ENCODE measurements at regions not wholly inside any gene's neighbourhood (a gene's known extent, or its start where the extent isn't known, plus 50 kb on each side); places are given as distances from the start of the nearest gene placed in this dataset.

DNA sequence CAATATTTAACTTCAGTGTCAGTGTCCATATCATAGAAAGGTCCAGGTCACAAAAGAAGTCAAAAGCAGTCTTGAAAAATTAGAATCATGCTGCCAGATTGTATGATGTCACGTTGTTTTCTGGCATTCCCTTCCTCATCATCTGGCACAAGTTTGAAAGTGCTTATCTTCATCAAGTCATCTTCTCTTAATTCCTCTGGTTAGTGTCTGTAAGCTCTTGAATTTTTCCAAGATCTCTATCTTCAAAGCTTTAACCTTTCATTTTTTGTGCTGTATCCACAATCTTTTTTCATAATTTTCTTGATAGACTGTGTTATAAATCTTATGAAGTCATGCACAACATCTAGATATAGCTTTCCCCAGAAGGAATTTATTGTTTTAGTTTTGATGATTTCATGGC is 682.7 kb upstream of the AADAT start:
- no peak overlapping the region for H3K9ac ChIP-seq (ENCODE audit: low read length)
- TF ChIP-seq, protein P1, sequence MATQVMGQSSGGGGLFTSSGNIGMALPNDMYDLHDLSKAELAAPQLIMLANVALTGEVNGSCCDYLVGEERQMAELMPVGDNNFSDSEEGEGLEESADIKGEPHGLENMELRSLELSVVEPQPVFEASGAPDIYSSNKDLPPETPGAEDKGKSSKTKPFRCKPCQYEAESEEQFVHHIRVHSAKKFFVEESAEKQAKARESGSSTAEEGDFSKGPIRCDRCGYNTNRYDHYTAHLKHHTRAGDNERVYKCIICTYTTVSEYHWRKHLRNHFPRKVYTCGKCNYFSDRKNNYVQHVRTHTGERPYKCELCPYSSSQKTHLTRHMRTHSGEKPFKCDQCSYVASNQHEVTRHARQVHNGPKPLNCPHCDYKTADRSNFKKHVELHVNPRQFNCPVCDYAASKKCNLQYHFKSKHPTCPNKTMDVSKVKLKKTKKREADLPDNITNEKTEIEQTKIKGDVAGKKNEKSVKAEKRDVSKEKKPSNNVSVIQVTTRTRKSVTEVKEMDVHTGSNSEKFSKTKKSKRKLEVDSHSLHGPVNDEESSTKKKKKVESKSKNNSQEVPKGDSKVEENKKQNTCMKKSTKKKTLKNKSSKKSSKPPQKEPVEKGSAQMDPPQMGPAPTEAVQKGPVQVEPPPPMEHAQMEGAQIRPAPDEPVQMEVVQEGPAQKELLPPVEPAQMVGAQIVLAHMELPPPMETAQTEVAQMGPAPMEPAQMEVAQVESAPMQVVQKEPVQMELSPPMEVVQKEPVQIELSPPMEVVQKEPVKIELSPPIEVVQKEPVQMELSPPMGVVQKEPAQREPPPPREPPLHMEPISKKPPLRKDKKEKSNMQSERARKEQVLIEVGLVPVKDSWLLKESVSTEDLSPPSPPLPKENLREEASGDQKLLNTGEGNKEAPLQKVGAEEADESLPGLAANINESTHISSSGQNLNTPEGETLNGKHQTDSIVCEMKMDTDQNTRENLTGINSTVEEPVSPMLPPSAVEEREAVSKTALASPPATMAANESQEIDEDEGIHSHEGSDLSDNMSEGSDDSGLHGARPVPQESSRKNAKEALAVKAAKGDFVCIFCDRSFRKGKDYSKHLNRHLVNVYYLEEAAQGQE (IDR thresholded peaks at IDR 0.05; ENCODE audit: borderline replicate concordance), result no peak
- H3K4me3 ChIP-seq (ENCODE audit: low read length), result no peak overlapping the region
- no peaks in the 10 kb centered on the region for H3K9me2 ChIP-seq (ENCODE audit: insufficient read depth, low read length)
- H3K27me3 ChIP-seq (ENCODE audit: insufficient read depth, low read depth, low read length), result no peaks in the 10 kb centered on the region
- H3K79me2 ChIP-seq (replicated peaks; ENCODE audit: insufficient read depth, low read length), result no peaks in the 10 kb centered on the region
- H3K27ac ChIP-seq (ENCODE audit: low read length), result no peak overlapping the region
- H3K36me3 ChIP-seq (ENCODE audit: insufficient read depth, low read length), result no peaks in the 10 kb centered on the region
- H3F3A ChIP-seq (ENCODE audit: insufficient read depth, low read length, poor library complexity, severe bottlenecking), result no peaks in the 10 kb centered on the region
- H4K20me1 ChIP-seq (ENCODE audit: insufficient read depth), result no peaks in the 10 kb centered on the region
- no peak overlapping the region for H2AFZ ChIP-seq (ENCODE audit: low read depth, low read length)
- no peaks in the 10 kb centered on the region for H3K9me3 ChIP-seq (ENCODE audit: low read length)
- H3K4me2 ChIP-seq (ENCODE audit: low read length), result no peak overlapping the region

GRCh38 chr4:170770664-170771063 is 680.9 kb upstream of the AADAT start:
- TF ChIP-seq TAF1 (IDR thresholded peaks at IDR 0.05; ENCODE audit: low read depth), result no peak
- TF ChIP-seq, protein P1 (IDR thresholded peaks at IDR 0.05; ENCODE audit: borderline replicate concordance), result no peak
- TF ChIP-seq EZH2 (IDR thresholded peaks at IDR 0.05; ENCODE audit: borderline replicate concordance, insufficient read depth, low read length, poor library complexity, severe bottlenecking), result no peak
- Histone ChIP-seq H3K4me3 (ENCODE audit: low read length) (no peak overlapping the region), H3K9ac (ENCODE audit: low read length) (no peak overlapping the region), H3K9me3 (ENCODE audit: low read length) (no peaks in the 10 kb centered on the region), H3K27ac (ENCODE audit: low read length) (no peak overlapping the region), H3K9me2 (ENCODE audit: insufficient read depth, low read length) (no peaks in the 10 kb centered on the region), H2AFZ (ENCODE audit: low read depth, low read length) (no peak overlapping the region), H3K4me2 (ENCODE audit: low read length) (no peak overlapping the region), H3F3A (ENCODE audit: insufficient read depth, low read length, poor library complexity, severe bottlenecking) (no peaks in the 10 kb centered on the region), H4K20me1 (ENCODE audit: insufficient read depth) (no peaks in the 10 kb centered on the region), H3K79me2 (replicated peaks; ENCODE audit: insufficient read depth, low read length) (no peaks in the 10 kb centered on the region), H3K36me3 (ENCODE audit: insufficient read depth, low read length) (no peaks in the 10 kb centered on the region), H3K27me3 (ENCODE audit: insufficient read depth, low read depth, low read length) (no peaks in the 10 kb centered on the region)

DNA sequence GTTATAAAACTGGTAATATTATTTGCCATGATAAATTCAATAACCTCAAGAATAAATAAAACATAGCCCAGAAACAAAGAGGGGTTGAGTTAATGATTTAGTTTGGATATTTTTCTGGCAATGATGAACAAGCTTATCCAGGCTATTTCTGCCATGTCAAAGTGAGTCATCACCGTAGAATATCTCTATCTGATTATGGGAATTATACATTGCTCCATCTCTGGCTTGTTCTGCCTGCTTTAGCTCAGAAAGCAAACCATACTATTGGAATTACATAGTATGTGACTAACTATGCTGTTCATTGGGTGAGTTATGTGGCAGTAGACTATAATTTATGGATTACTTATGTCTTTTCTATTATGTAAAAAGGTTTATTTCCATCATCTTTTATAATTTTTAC is 680.1 kb upstream of the AADAT start:
- no peak overlapping the region for H3K27ac ChIP-seq (ENCODE audit: low read length)
- H3K9me2 ChIP-seq (ENCODE audit: insufficient read depth, low read length), result no peaks in the 10 kb centered on the region
- H3K4me2 ChIP-seq (ENCODE audit: low read length), result no peak overlapping the region
- H3K4me3 ChIP-seq (ENCODE audit: low read length), result no peak overlapping the region
- TF ChIP-seq POLR2AphosphoS5 (IDR thresholded peaks at IDR 0.05), result no peak
- no peak for TF ChIP-seq EP300 (conservative IDR thresholded peaks at IDR 0.05; ENCODE audit: poor library complexity, severe bottlenecking)
- no peak for TF ChIP-seq CTCF (IDR thresholded peaks at IDR 0.05; ENCODE audit: poor library complexity, severe bottlenecking)
- TF ChIP-seq, protein P1 (IDR thresholded peaks at IDR 0.05; ENCODE audit: borderline replicate concordance), result no peak
- no peak for TF ChIP-seq MXI1 (conservative IDR thresholded peaks at IDR 0.05; ENCODE audit: poor library complexity, severe bottlenecking)
- no peak for TF ChIP-seq RAD21 (conservative IDR thresholded peaks at IDR 0.05)
- TF ChIP-seq TAF1 (IDR thresholded peaks at IDR 0.05; ENCODE audit: low read depth), result no peak
- TF ChIP-seq EZH2 (IDR thresholded peaks at IDR 0.05; ENCODE audit: borderline replicate concordance, insufficient read depth, low read length, poor library complexity, severe bottlenecking), result no peak
- TF ChIP-seq SMC3 (conservative IDR thresholded peaks at IDR 0.05; ENCODE audit: poor library complexity), result no peak
- no peaks in the 10 kb centered on the region for H3F3A ChIP-seq (ENCODE audit: insufficient read depth, low read length, poor library complexity, severe bottlenecking)
- no peak overlapping the region for H2AFZ ChIP-seq (ENCODE audit: low read depth, low read length)
- H3K9me3 ChIP-seq (ENCODE audit: low read length), result no peaks in the 10 kb centered on the region
- H4K20me1 ChIP-seq (ENCODE audit: insufficient read depth), result no peaks in the 10 kb centered on the region
- H3K9ac ChIP-seq (ENCODE audit: low read length), result no peak overlapping the region
- no peaks in the 10 kb centered on the region for H3K36me3 ChIP-seq (ENCODE audit: insufficient read depth, low read length)
- H3K79me2 ChIP-seq (replicated peaks; ENCODE audit: insufficient read depth, low read length), result no peaks in the 10 kb centered on the region
- no peaks in the 10 kb centered on the region for H3K27me3 ChIP-seq (ENCODE audit: insufficient read depth, low read depth, low read length)
